Stimulated activated CD4-positive, alpha-beta T cell treated with anti-CD3 and anti-CD28 coated beads, Interleukin-1b, Interleukin-23, amount 100 ng/mL, for 1 hour (primary cell): ENCODE measurements at regions not wholly inside any gene's neighbourhood (a gene's known extent, or its start where the extent isn't known, plus 50 kb on each side); places are given as distances from the start of the nearest gene placed in this dataset.
A peak's percentile ranks its signal among the peaks of the same experiment; 100 is the strongest.
"Not testable (repeated sequence)": the region's sequence is repeated elsewhere in the genome, so short reads cannot be mapped to it uniquely, and the experiment has no call there.

ENCODE experiments used
- DNase-seq, 2 donors: peaks; one replicate each; pipeline ENCODE4 v3.0.0-alpha.2; 2020; ENCODE audit warnings: low read depth in 2 of 2

DNA sequence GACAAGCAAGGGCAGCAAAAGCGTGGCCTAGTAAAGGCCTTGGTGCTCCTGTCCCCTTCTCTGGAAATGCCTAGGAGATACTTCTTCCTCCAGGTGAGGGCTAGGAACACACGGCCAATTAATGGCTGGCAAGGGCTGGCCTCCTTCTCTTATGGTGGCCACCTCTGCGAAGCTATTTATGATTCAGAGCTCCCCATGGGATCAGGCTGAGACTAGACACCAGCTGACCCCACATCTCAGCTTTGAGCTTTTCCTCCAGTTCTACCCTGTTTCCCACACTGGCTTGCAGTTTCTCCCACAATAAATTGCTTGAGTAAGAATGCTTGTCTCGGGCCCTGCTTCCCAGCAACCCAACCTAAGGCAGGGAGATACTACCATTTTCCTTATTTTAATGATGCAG, 53.7 kb downstream of the CAMK2N1 start:
- DNase-seq: no peak

DNA sequence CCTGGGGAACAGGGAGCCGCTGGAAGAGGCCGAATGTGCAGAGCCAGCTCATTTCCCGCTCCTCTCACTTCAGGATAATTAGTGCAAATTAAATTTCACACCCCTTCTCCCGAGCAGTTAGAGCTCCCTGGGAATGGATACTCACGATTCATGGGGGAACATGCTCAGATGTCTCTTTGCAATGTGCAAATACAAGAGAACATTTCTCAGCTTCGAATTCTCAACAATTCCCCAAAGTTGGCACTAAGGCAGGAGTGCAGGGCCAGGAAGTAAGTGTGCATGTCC, 54.9 kb downstream of the CAMK2N1 start:
- no peak for DNase-seq

DNA sequence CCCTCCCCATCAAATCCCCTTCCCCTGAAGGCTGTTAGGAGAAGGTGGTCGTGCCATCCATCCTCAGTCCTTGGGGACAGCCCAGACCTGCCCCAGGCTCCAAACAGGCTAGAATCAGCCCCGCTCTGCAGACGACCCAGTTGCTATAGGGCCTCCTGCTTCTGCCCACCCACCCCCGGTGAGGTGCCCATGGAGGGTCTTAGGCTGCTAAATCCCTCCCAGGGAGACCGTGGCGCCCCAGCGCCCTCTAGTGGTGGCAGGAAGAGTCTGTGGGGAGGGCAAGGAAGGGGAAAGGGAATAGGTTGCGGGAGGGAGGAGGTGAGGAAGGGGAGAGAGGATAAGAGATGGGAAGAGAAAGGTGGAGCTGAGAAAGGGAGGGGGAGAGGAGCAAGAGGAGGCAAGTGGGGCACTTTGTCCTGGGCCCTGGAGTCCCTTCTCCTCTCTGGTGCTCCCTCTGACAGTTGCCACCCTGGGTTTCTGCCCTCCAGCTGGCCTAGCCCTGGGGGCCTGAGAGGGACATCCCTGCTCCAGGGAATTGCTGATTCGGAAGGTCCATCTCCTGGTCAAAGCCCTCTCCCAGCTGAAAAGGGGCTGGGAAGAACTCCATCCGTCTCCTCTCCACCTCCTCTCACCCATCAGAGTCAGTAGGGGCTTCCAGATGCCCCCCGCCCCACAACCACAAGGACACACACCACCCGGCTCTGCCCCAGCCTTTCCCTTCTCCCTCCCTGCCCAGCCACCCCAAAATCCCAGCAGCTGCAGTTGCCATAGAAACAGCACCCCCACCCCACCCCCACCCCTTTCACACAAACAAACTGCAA, 55.4 kb downstream of the CAMK2N1 start:
- peak in 1 of 2 donors; percentile 21 for DNase-seq

DNA sequence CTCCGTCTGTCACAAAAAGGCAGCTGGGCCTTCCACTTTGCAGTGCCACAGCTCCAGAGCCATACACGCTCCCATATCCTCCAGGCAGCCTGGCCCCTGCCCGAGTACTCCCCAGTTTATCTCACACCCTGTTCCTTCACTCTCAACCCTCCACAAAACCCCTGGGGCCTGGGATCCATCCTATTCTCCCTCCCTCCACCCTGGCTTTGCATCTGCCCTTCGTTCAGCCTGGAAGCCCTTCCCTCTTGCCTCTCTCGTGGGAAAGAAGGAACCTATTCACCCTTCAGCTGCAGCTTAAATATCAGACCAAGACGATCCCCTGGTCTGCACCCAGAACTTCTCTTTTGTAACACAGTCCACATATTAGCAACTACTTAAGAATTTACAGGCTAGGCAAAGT, 56.7 kb downstream of the CAMK2N1 start:
- DNase-seq: no peak

DNA sequence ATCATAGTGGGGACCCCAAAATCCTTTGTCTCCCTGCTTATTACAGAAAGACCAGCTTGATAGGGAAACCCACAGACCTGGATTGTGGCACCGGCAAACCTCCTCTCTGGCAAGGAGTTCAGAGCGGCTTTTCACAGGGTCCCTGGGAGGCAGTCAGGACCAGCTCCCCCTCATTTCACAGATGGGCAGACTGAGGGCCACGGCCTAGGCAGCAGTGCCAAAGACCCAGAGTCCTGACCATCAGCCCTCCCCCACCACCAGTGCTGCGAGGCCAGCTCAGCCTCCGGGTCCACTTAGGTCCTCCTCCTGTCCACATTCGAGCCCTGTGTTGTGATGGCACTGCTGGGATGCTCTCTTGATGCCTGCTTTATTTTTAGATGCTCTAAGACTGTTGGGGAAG, 57.2 kb downstream of the CAMK2N1 start:
- no peak for DNase-seq

DNA sequence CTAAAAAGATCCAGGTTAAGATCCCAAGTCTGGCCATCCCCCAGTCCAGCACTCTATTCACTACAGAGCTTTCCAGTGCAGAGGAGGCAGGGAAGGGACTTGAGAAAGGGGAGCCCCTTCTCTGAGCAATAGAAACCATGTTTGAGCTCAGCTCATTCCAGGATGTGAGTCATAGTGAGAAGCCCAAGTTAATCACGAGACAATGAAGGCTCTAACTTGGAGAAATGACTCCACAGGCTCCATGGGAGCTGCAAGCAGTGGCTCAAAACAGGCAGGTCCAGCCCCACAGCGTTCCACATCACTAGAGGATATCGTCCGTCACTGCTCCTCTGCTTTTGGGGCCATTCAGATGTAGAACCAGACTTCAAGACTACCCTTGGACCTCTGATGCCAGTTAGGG, 59.1 kb downstream of the CAMK2N1 start:
- DNase-seq: no peak

DNA sequence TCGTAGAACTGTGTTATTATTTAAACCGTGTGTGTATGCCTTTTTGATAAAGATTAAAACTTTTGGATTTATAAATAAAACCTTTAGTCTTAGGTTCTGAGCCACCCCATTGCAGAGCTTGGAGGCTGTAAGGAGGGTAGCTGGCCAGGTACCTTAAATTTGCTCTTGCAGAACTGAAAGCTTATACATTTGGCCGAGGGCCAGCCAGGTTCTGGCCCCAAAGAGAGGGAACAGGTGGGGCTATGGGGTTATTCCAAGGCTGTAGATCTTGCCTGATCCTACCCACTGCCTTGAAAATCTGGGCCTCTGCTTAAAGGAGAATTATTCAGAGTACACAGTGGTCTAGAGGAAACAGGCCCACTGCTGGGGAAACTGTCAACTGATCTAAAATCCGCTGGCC, 59.6 kb downstream of the CAMK2N1 start:
- DNase-seq: no peak

DNA sequence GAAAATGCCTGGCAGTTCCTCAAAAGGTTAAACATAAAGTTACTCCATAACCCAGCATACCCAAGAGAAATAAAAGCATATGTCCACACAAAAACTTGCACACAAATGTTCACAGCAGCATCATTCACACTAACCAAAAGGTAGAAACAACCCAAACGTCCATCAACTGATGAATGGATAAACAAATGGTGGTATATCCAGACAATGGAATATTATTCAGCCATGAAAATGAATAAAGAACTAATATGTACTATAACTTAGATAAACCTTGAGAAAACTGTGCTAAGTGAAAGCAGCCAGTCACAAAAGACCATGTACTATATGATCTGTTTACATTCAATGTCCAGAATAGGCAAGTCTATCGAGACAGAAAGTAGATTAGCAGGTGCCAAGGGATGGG, 60.4 kb downstream of the CAMK2N1 start:
- no peak for DNase-seq

DNA sequence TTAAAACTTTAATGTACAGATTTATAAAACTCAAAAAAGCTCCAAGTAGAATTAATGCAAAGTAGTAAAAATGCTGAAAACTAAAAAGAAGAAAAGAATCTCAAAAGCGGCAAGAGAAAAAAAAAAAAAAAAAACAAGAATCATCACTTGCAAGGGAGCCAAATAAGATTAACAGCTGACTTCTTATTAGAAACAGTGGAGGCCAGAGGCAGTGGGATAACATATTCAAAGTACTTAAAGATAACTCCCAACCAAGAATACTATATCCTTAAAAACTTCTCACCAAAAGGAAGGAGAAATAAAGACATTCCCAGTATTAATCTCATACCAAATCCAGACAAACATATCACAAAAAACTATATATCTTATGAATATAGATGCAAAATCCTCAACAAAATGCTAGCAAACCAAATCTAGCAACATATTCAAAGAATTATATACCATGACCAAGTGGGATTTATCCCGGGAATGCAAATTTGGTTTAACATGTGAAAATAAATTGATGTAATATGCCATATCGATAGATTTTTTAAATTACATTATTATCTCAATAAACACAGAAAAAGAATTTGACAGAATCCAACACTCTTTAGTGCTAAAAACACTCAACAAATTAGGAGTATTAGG, 62.7 kb downstream of the CAMK2N1 start:
- no peak for DNase-seq

DNA sequence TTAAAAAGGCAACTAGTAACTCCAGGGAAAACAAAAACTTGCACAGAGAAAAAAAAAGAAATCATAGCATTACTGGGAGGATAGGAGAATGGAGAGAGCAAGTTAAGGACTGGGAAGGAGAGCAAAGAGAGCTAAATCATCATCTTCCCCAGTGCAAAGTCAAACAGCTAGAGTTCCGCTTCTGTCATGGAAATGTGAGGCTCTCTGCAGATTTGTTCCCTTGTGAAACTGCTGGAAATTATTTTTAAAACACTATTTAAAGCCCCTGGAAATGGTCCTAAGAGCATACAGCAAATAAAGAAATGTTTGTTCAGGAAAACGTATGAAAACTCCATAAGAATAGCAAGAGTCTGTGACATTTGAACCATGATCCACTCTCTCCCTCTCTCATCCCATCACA, 64.6 kb downstream of the CAMK2N1 start:
- DNase-seq: no peak

DNA sequence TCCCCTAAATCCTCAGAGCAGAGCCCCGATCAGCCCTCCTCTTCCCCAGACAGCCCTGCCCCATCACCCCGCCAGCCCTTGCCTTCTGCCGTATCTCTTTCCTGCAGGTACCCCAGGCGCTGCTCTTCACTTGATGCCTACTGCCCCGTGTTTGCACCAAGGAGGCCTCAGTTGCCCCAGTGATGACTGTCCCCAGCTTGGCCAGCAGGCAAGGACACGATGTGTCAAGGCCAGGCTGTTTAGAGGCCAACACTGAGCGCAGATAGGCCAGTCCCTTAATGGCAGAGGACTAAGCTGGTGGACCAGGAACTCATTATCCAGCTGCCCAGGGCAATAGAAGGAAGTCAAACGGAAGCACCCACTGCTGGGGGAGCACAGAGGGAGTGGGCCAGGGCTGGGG, 68.4 kb downstream of the CAMK2N1 start:
- no peak for DNase-seq

DNA sequence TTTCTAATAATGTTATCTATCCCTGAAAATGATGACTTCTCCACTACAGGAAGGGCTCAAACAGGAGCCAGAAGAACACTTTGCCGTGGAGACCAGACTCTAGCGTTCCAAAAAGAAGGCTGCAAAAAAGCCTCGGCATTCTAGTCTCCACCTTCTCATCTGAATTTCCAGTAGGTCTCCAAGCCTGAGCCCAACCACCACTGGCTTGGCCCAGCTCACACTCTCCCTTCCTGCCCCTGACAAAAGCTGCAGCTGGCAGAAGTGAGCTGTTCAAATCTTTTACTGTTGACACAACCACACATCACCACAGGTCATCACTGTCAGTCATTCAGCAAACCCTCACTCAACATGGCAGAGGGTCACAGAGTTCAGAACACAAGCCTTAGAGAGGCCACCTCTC, 69.3 kb downstream of the CAMK2N1 start:
- no peak for DNase-seq

DNA sequence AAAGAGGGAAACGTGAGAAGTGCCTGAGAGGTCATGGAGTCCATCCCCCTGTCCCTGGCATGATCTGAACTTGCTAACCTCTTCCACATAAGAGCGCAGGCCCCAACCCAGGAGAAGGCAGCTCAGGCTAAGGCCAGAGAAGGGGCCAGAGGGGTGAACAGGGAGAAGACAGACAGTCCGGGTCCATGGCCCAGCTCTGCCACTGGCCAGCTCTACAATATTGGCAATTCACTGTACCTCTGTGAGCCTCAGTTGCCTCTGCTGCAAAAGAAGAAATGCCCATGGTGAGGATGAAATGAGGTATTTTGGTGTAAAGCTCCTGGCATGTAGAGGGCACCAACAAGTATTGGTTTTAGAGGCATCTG, 72.3 kb downstream of the CAMK2N1 start:
- no peak for DNase-seq

DNA sequence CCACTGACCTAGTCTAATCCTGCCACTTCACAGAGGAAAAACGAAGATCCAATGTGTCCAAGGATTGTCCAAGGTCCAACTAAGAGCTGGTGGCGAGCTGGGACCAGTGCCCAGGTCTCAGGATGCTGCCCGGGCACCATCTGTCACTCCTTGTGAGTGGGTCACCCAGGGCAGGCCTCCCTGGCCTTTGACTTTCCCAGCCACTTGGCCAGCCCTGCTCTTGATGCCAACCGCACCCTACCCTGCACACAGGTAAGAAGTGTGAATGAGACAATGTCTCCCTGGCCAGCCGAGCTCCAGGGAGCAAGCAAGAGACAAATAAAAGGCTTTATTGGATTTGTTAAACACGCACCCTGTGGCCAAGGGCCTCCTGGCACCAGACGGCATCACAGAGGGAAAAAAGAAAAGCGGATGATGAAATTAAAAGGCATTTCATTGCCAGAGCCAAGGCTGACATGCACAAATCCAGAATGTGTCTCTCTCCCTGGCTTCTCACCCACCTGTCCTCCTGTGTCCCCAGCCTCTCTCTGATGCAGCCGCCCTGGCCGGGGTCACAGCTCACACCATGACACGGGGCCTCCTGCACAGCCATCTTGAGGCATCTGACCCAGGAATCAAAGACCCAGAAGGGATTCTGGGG, 72.8 kb downstream of the CAMK2N1 start:
- DNase-seq: no peak

DNA sequence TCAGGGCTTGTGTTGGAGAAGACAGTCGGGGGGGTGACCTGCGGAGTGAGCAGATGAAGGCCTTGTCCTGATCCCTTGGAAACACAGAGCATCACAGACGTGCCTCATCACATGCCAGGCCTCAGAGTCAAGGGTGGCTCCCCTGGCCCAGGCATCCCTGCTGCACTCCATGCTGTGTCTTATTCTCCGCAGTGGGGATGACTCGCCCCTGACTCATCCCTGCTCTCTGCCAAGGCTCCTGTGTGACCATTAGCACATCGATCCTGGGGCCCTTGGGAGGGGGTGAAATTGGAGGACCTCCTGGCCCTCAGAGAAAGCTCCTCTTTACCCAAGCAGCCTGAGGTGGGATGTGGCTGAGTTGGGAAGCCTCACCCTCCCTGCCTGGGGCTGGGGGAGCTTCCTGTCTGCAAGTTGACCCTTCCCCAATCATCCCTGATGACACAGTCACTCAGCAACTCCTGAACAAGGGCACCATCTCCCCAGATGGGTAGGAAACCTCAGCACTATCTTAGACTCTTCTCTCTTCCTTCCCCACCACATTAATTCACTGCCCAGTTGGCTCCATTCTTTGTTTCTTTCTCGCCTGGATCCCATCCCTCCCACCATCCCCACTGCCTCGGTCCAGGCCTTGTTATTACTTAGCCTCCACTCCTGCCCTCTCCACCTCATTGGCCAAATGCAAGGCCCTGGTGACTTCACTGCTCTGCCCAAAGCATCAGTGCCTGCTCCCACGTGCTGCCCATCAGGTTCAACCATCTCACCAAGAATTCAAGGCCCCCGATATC, 74.6 kb downstream of the CAMK2N1 start:
- DNase-seq: no peak

DNA sequence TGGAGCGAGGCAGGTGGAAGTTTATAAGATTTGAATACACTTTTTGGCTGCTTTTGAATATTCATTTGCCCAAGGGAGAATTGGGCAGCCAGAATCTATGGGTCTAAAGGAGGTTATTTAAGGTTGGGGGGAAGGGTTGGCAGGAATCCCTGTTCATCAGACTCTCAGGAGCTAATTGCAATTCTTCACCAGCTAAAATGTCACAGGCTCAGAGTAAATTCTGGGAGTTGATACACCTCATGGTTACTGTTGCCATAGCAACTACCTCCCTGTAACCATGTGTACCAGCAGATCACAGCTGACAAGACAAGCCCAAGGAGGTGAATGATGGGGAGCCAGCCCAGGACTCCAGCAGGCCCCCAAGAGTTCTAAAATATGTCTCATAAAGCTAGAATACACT, 75.5 kb downstream of the CAMK2N1 start:
- DNase-seq: no peak

DNA sequence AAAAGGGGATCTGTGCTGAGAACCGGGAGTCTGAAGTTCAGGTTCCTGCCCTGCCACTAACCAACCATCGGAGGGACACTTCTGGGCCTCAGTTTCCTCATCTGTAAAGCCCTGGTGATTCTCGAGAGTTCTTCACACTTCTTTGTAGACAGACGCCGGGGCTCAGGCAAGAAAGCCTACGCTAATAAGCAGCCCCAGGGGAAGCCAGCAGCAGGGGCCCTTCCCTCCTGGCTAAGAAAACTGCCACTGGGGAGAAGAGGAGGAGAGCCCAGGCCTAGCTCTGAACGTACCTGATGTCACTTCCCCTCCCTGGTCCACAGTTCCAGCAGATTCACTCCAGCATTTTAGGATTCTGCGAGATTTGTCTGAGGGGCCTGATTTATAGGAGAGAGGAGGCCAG, 76.0 kb downstream of the CAMK2N1 start:
- no peak for DNase-seq

DNA sequence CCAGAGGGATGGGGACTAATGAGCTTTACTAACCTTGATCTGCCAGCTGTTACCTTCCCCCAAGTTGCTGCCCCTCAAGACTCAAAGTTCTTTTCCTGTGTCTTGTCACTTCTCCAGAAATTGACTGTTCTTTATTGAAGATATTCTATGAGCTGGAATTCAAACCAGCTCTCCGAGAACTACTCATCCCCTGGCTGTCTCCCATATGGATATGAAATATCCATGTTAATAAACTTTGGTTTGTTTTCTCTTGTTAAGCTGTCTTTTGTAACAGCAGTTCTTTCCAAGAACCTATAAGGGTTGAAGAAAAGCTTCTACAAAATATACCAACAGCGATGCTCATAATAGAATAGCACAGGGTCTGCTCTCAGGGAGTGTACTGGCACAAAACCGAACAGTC, 77.0 kb downstream of the CAMK2N1 start:
- DNase-seq: no peak

DNA sequence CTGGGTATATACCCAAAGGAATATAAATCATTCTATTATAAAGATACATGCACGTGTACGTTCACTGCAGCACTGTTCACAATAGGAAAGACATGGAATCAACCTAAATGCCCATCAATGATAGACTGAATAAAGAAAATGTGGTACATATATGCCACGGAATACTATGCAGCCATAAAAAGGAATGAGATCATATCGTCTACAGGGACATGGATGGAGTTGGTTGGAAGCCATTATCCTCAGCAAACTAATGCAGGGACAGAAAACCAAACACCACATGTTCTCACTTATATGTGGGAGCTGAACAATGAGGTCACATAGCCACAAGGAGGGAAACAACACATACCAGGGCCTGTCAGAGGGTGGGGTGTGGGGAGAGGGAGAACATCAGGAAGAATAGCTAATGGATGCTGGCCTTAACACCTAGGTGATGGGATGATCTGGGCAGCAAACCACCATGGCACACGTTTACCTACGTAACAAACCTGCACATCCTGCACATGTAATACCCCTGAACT, 77.8 kb downstream of the CAMK2N1 start:
- DNase-seq: not testable (repeated sequence)

DNA sequence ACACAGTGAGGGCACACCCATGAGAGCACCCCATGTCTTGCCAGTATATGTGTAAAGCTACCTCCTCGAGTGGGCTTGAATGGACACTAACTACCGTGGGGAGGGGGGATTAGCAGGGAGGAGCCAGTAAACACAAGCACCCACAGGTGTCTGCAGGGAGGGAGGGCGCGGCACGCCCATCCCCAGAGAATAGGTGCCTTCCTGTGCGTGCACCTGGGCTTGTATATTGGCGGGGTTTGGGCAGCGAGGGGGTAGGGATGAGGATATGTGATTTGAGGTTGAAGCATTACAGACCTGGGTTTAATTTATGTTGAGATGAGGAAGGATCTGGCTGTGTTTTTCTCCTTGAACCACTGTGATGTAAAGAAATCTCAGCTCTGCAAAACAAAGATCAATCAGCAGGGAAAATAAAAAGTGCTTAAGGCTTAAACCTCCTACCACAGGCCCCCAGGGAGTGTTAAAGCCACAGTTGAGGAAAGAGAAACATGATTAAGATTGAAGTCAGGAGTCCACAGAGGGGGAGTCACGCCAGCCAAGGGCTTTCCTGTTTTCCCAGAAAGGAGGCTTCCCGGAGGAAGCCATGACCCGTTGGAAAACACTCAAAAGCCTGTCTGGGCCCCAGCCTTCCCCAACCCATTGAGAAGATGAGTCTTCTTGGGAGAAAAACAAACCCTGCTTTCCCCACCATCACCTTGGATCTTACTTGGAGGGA, 80.0 kb downstream of the CAMK2N1 start:
- DNase-seq: no peak

DNA sequence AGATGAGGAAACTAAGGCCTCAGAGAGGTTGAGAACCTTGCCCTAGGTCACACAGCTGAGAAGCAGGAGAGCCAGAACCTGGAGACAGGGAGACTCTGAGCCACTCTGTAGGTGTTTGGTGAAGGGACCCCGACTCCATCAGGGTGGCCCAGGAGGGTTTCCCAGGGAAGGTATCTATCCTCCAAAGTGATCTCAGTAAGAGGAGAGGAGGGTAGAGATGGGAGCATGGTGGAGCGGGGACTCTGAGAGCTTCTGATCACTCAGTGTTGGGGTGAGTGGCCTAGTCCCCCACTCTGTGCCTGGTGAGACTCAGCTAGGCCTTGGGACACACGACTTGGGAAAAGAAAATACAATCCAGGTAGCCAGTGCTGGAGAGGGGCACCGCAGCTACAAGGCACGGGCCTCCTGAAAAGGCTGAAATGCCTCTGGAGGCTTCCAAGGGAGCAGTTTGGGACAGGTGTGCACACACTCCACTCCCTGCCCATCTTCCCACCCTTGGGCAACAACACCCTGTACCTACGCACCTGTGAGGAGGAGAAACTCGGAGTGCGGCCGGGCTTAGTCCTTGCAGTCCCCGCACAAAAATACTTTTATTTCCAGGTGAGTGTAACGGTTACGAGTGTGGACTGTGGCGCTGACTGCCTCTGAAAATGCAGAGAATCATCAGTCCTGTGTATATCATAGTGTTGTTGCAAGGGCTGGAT, 80.8 kb downstream of the CAMK2N1 start:
- no peak for DNase-seq
